Neural progenitor cell (in vitro differentiated cells): ENCODE measurements at regions not wholly inside any gene's neighbourhood (a gene's known extent, or its start where the extent isn't known, plus 50 kb on each side); places are given as distances from the start of the nearest gene placed in this dataset.

Experiments used
- CTCF ChIP-seq: fragments of 200-600 bp; sonication (generic); IDR thresholded peaks from 2 replicates; pipeline ENCODE4 v1.5.1; 2017; ENCODE audit warnings: antibody characterized with exemption, mild to moderate bottlenecking
- EZH2 ChIP-seq: fragments of 200-600 bp; sonication (generic); IDR thresholded peaks from 2 replicates; pipeline ENCODE4 v1.6.1; 2017; ENCODE audit warnings: antibody characterized with exemption, mild to moderate bottlenecking, moderate library complexity
- EZH2phosphoT487 ChIP-seq: fragments of 200-600 bp; sonication (generic); IDR thresholded peaks from 2 replicates; pipeline ENCODE4 v1.6.1; 2017; ENCODE audit warnings: antibody characterized with exemption

GRCh38 chr3:110650741-110651140, 420.9 kb upstream of the NECTIN3 start:
- TF ChIP-seq EZH2phosphoT487 = no peak
- TF ChIP-seq CTCF = no peak
- TF ChIP-seq EZH2 = no peak
